DMS114 treated with DMSO at 0.1 percent for 48 hours (cell line): ENCODE measurements at regions not wholly inside any gene's neighbourhood (a gene's known extent, or its start where the extent isn't known, plus 50 kb on each side); places are given as distances from the start of the nearest gene placed in this dataset.

Source experiments
- DNase-seq: peaks from one replicate; lab custom pipeline; 2025; ENCODE audit not compliant: unreplicated experiment; lab: John Stamatoyannopoulos, UW

GRCh38 chr22:47575291-47575690 lies 812.8 kb downstream of the TBC1D22A start:
- DNase-seq = no peak

GRCh38 chr22:47574556-47574955 lies 812.1 kb downstream of the TBC1D22A start:
- DNase-seq = no peak

- no peak for DNase-seq
These were observed 810.7 kb downstream of the TBC1D22A start for GRCh38 chr22:47573141-47573540.

GRCh38 chr22:47572443-47572842 lies 810.0 kb downstream of the TBC1D22A start:
- no peak for DNase-seq

- no peak for DNase-seq
These were observed 809.2 kb downstream of the TBC1D22A start for GRCh38 chr22:47571616-47572015.

GRCh38 chr22:47570851-47571250 lies 808.4 kb downstream of the TBC1D22A start:
- no peak for DNase-seq

GRCh38 chr22:47570300-47570685 lies 807.8 kb downstream of the TBC1D22A start:
- DNase-seq = no peak

- no peak for DNase-seq
These were observed 807.2 kb downstream of the TBC1D22A start for GRCh38 chr22:47569389-47570299.

GRCh38 chr22:47568700-47569099 lies 806.2 kb downstream of the TBC1D22A start:
- no peak for DNase-seq

GRCh38 chr22:47567126-47568090 lies 805.0 kb downstream of the TBC1D22A start:
- no peak for DNase-seq

- no peak for DNase-seq
These were observed 804.0 kb downstream of the TBC1D22A start for GRCh38 chr22:47566491-47566890.

- DNase-seq = no peak
These were observed 803.2 kb downstream of the TBC1D22A start for GRCh38 chr22:47565607-47566006.

GRCh38 chr22:47564651-47565434 lies 802.4 kb downstream of the TBC1D22A start:
- DNase-seq = no peak

- DNase-seq = no peak
These were observed 801.7 kb downstream of the TBC1D22A start for GRCh38 chr22:47564158-47564450.

GRCh38 chr22:47563406-47564157 lies 801.1 kb downstream of the TBC1D22A start:
- DNase-seq = no peak

- no peak for DNase-seq
These were observed 799.3 kb downstream of the TBC1D22A start for GRCh38 chr22:47561766-47562165.

- DNase-seq = no peak
These were observed 798.7 kb downstream of the TBC1D22A start for GRCh38 chr22:47561115-47561675.

GRCh38 chr22:47558828-47559700 lies 796.6 kb downstream of the TBC1D22A start:
- no peak for DNase-seq

GRCh38 chr22:47556473-47556872 lies 794.0 kb downstream of the TBC1D22A start:
- no peak for DNase-seq
